ENCODE measurements at regions not wholly inside any gene's neighbourhood (a gene's known extent, or its start where the extent isn't known, plus 50 kb on each side); places are given as distances from the start of the nearest gene placed in this dataset.
A peak's percentile ranks its signal among the peaks of the same experiment; 100 is the strongest.

DNA sequence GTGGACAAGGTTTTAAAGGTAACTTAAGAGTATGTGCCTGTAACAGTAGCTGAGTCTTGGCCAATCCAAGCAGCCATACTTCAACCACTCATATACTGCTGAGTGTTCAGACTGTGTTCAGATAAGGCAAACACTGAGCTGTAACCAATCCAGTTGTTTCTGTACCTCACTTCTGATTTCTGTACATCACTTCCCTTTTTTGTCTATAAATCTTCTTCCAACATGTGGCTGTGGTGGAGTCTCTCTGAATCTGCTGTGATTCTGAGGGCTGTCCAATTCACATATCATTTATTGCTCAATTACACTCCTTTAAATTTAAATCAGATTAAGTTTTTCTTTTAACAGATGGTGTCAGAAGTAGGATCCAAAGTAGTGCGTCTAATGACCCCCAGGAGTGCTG is 149.5 kb upstream of the PHF14 start:
- Mint-ChIP-seq H3K4me1 (ENCODE audit: low read depth) (no peaks in the 10 kb centered on the region), H3K27me3 (no peaks in the 10 kb centered on the region), H3K4me3 (no peak overlapping the region)

DNA sequence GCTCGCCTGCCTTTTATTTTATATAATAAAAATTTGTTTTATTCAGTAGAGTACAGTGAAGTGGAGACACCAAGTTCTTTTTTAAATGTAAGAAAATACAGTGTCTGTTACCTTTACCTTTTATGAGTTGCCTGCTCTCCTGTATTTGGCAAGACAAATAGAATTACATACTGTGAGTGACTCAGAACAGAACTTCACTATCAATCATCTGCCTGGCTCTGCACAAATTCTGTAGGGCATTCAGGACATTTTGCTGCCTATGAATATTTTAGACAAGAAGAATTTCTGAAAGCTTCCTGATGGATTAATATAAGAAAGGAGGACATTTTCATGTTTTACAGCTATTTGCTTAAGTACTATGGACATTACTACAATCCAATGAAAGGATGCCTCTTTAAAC is 135.4 kb upstream of the PHF14 start:
- H3K4me3 Mint-ChIP-seq: no peak overlapping the region
- no peaks in the 10 kb centered on the region for H3K36me3 Mint-ChIP-seq (ENCODE audit: low read depth)
- DNase-seq: no peak
- H3K4me1 Mint-ChIP-seq (ENCODE audit: low read depth): no peaks in the 10 kb centered on the region
- H3K27me3 Mint-ChIP-seq: peaks cover 2% of the 10 kb centered on the region
- H3K27ac Mint-ChIP-seq: no peak overlapping the region
- no peaks in the 10 kb centered on the region for H3K9me3 Mint-ChIP-seq

More for the DNA sequence above, 149.5 kb upstream of the PHF14 start:
- no peak for DNase-seq
- Mint-ChIP-seq H3K27ac (no peak overlapping the region), H3K9me3 (no peaks in the 10 kb centered on the region), H3K36me3 (ENCODE audit: low read depth) (no peaks in the 10 kb centered on the region)

DNA sequence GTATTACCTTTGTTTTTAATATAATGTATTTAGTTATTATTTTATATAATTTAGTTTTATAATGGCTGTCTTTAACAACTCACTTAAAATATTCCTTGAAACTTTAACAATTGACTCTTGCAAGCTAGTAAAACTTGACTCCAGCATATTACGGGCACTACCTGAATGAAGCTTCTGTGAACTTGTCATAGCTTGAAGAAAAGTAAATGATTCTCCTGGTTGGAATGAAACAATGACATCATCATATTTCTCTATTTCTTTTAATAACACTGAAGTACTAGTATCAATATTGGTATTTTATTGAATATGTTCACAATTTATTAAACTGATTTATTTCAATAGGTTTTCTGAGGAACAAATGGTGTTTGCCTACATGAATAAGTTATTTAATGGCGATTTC is 128.4 kb upstream of the PHF14 start:
- H3K4me1 Mint-ChIP-seq (ENCODE audit: low read depth): no peaks in the 10 kb centered on the region
- no peak overlapping the region for H3K4me3 Mint-ChIP-seq

DNA sequence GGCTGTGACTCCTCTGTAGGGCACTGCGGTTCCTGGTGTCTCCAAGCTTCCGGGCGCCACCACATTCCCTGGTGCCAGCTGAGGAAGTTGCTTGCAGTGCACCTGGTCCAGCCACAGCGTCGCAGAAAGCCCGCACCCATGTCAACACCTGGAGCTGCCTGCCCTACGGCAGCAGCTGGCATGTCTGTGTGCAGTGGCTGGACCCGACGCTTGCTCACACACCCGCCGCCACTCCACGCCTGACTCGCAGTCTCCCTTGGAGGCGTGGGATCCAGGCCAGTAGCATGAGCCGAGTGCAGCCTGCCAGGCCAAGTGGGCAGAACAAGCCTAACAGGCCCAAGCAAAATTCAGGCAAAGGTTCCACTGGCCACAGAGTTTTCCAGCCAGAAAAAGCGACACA is 118.1 kb upstream of the PHF14 start:
- no peak for DNase-seq
- H3K4me3 Mint-ChIP-seq: no peak overlapping the region
- peaks cover 4% of the 10 kb centered on the region for H3K27me3 Mint-ChIP-seq
- no peak overlapping the region for H3K27ac Mint-ChIP-seq
- no peaks in the 10 kb centered on the region for H3K4me1 Mint-ChIP-seq (ENCODE audit: low read depth)
- no peaks in the 10 kb centered on the region for H3K9me3 Mint-ChIP-seq
- no peaks in the 10 kb centered on the region for H3K36me3 Mint-ChIP-seq (ENCODE audit: low read depth)

More for the DNA sequence above, 128.4 kb upstream of the PHF14 start:
- H3K27me3 Mint-ChIP-seq: no peaks in the 10 kb centered on the region
- no peaks in the 10 kb centered on the region for H3K9me3 Mint-ChIP-seq
- H3K36me3 Mint-ChIP-seq (ENCODE audit: low read depth): no peaks in the 10 kb centered on the region
- H3K27ac Mint-ChIP-seq: no peak overlapping the region
- no peak for DNase-seq

DNA sequence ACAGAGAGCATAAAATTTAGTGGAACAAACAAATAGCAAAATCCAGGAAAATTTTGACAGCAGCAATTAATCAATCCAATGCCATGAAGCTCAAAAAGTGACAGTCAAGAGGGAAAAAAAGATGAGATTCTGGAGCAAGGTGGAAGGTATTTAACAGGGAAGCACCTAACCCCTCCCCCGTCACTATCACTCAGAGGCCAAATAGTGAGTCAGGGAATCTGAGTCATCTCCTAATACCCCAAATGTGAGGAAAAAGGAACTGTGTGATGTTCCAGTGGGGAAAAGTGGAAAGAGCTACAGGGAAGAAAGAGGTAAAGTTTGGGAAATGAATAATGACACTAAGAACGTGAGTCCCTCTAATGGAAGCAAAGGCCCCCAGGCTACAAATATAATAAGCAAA is 113.2 kb upstream of the PHF14 start:
- Mint-ChIP-seq H3K4me3 (no peak overlapping the region), H3K4me1 (ENCODE audit: low read depth) (no peaks in the 10 kb centered on the region), H3K36me3 (ENCODE audit: low read depth) (no peaks in the 10 kb centered on the region), H3K27me3 (peaks cover 4% of the 10 kb centered on the region), H3K9me3 (no peaks in the 10 kb centered on the region), H3K27ac (no peak overlapping the region)
- DNase-seq: no peak

DNA sequence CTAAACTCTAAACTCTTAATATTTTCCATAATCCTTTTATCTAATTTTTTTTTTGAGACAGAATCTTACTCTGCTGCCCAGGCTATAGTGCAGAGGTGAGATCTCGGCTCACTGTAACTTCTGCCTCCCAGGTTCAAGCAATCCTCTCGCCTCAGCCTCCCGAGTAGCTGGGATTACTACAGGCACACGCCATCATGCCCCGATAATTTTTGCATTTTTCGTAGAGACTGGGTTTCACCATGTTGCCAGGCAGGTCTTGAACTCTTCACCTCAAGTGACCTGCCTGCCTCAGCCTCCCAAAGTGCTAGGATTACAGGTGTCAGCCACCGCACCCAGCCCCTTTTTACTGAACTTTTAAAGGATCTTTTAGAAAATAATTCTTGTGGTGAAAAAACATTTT is 110.2 kb upstream of the PHF14 start:
- no peaks in the 10 kb centered on the region for H3K36me3 Mint-ChIP-seq (ENCODE audit: low read depth)
- no peak overlapping the region for H3K27ac Mint-ChIP-seq
- no peaks in the 10 kb centered on the region for H3K9me3 Mint-ChIP-seq
- peaks cover 4% of the 10 kb centered on the region for H3K27me3 Mint-ChIP-seq
- H3K4me3 Mint-ChIP-seq: no peak overlapping the region
- DNase-seq: no peak
- no peaks in the 10 kb centered on the region for H3K4me1 Mint-ChIP-seq (ENCODE audit: low read depth)

DNA sequence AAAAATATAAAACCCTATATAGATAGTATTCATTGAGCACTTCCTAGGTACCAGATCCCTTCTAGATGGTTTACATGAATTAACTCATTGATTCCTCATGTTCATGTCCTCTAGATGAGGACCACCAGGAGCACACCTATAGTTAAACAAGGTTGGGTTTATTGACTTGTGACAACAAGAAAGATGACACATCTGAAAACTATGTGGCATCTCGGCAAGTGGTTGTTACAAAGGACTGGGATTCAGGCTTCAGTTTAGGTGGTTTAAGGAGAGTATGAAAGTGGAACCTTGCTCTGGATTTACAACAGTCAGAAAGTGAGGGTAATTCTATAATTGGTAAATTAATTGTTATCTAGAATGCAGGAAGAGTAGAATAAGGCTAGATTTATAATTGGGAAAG is 99.0 kb upstream of the PHF14 start:
- Mint-ChIP-seq H3K36me3 (ENCODE audit: low read depth) (no peaks in the 10 kb centered on the region), H3K9me3 (peaks cover 4% of the 10 kb centered on the region), H3K4me3 (no peak overlapping the region), H3K27me3 (peaks cover 26% of the 10 kb centered on the region), H3K4me1 (ENCODE audit: low read depth) (no peaks in the 10 kb centered on the region), H3K27ac (no peak overlapping the region)
- DNase-seq: no peak

DNA sequence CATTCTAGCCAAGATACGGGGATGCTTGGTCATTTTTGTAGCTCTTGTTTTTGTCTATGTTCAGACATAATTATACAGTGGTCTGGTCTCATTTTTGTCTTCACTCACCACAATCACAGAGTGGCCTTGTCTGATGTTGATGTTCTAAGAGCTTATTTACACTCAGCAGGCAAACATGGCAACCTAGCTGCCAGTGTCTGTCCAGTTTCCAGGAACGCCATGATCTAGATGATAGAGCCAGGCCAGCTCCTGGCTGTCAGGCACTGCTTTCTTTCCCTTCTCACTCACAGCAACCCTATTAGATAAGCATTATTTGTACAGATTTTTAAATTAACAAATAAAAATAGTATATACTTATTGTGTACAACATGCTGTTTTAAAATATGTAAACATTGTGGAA is 98.6 kb upstream of the PHF14 start:
- H3K36me3 Mint-ChIP-seq (ENCODE audit: low read depth): no peaks in the 10 kb centered on the region
- H3K27me3 Mint-ChIP-seq: peaks cover 30% of the 10 kb centered on the region
- no peak for DNase-seq
- no peaks in the 10 kb centered on the region for H3K4me1 Mint-ChIP-seq (ENCODE audit: low read depth)
- no peak overlapping the region for H3K4me3 Mint-ChIP-seq
- no peak overlapping the region for H3K27ac Mint-ChIP-seq
- peaks cover 4% of the 10 kb centered on the region for H3K9me3 Mint-ChIP-seq

DNA sequence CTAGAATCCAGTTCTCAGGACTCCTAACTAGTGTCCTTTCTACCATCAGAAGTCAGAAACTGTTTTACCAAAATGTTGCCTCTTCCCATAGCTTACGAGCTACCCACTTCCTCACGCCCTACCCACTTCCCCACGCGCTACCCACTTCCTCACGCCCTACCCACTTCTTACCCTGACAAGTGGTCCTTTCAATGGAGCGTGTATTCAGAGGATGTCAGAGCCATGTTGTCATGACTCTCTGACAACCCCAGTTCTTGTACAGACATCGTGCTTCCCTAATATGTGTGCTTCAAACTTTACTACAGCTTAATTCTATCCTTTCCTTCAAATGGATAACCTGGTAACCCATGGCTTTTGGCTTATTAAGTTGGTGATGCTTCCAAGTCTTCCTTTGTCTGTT is 84.8 kb upstream of the PHF14 start:
- Mint-ChIP-seq H3K4me3 (no peak overlapping the region), H3K27ac (no peak overlapping the region), H3K9me3 (no peaks in the 10 kb centered on the region), H3K27me3 (no peaks in the 10 kb centered on the region), H3K4me1 (ENCODE audit: low read depth) (peaks cover 10% of the 10 kb centered on the region), H3K36me3 (ENCODE audit: low read depth) (no peaks in the 10 kb centered on the region)
- no peak for DNase-seq

DNA sequence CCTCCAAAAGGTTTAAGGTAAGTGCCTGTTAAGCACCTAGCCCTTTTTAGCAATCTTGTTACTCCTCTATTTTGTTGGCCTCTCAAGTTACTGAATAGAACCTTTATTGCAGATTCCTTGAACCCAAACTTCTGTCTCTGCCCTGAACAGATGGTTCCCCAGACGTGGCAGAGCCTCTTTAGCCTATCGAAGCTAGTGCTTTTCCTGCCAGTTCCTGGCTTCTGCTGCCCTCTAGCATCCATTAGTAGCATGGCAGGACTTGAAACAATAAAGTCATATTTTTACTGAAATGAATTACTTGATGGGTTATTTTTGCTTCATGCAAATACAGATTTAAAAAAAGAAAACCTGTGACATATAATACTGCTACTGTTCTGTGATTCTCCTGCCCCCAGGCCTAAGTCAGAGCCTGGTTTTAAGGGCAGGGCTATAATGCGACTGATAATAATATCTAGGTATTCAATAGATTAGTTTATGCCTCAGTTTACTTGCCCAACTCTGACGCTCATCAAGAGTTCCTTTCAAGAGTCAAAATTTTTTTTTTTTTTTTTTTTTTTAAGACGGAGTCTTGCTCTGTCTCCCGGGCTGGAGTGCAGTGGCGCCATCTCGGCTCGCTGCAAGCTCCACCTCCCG is 84.3 kb upstream of the PHF14 start:
- no peak overlapping the region for H3K27ac Mint-ChIP-seq
- H3K9me3 Mint-ChIP-seq: no peaks in the 10 kb centered on the region
- no peaks in the 10 kb centered on the region for H3K36me3 Mint-ChIP-seq (ENCODE audit: low read depth)
- H3K4me1 Mint-ChIP-seq (ENCODE audit: low read depth): peaks cover 10% of the 10 kb centered on the region
- peak overlapping the region; percentile 24 for H3K4me3 Mint-ChIP-seq
- no peaks in the 10 kb centered on the region for H3K27me3 Mint-ChIP-seq
- peak; percentile 37 for DNase-seq

DNA sequence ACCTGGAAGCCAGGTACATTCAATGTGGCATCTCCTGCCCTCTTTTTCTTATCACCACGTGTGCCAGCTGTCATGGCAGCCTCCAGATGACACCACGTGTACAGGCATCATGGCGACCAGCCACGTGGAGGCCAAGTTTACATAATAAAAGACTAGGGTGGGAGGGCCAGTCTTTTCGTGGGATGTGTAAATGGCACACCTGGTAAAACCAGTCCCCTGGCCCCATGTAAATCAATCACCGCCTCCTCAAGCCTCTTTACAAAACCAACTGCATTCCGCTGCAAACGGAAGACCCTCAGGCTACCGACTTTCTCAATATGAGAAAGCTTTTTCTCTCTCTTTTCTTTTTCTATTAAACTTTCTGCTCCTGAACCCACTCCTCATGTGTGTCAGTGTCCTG is 65.1 kb upstream of the PHF14 start:
- Mint-ChIP-seq H3K27me3 (peaks cover 3% of the 10 kb centered on the region), H3K4me3 (no peak overlapping the region), H3K4me1 (ENCODE audit: low read depth) (no peaks in the 10 kb centered on the region), H3K9me3 (peaks cover 2% of the 10 kb centered on the region), H3K36me3 (ENCODE audit: low read depth) (no peaks in the 10 kb centered on the region), H3K27ac (no peak overlapping the region)
- no peak for DNase-seq

DNA sequence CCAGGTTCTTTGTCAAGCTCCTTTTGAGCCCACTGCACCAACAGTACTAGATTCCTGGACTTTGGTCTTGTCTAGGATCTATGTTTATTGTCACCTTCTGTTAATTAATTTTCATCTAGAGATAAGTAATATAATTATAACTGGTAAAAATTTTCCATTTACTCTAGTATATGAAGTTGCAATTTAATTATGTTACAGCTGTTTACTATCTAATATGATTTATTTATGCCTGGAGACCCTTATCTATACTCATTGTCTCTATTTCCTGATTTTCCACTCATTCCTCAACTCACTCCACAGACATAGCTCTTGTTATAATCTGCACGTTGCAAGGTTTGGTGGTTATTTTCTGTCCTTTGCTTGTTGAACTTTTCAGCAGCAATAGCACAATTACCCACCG is 63.2 kb upstream of the PHF14 start:
- H3K27me3 Mint-ChIP-seq: peaks cover 5% of the 10 kb centered on the region
- H3K27ac Mint-ChIP-seq: no peak overlapping the region
- DNase-seq: no peak
- H3K4me1 Mint-ChIP-seq (ENCODE audit: low read depth): no peaks in the 10 kb centered on the region
- H3K4me3 Mint-ChIP-seq: no peak overlapping the region
- H3K9me3 Mint-ChIP-seq: peaks cover 2% of the 10 kb centered on the region
- no peaks in the 10 kb centered on the region for H3K36me3 Mint-ChIP-seq (ENCODE audit: low read depth)

DNA sequence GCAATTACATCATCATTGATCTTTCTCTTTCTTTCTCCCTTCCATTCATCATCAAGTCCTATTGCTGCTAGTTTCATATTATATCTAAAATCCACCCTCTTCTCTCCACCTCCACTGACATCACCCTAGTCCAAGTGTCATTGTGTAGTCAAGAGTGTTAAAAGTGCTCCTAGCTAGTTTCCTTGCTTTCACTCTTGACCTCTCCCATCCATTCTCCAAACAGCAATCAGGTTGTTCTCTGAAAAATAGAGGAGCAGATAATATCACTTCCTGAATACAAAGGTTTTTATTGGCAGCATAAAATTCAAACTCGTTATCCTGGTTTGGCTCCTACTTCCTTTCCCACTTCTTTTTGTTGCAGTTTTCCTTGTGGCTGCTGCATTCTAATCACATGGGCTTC is 61.6 kb upstream of the PHF14 start:
- no peaks in the 10 kb centered on the region for H3K4me1 Mint-ChIP-seq (ENCODE audit: low read depth)
- no peak overlapping the region for H3K4me3 Mint-ChIP-seq

DNA sequence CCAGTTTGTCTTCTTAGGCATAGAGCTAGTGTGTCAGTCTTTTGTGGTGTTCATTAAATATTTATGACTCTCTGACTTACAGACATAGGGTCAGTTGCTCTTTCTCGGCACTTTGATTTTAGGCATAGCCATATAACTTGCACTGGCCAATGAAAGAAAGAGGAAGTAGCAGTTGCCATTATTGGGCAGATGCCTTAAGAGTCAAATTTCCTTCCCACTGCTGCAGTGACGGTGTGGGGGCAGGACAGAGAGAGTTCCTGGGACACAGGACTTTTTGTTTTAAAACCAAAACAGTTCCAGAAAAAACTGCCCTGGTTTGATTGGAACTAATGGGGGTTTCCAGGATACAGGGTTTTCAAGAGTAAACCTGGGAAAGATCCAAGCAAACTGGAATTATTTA is 60.2 kb upstream of the PHF14 start:
- H3K4me3 Mint-ChIP-seq: no peak overlapping the region
- H3K36me3 Mint-ChIP-seq (ENCODE audit: low read depth): no peaks in the 10 kb centered on the region
- peaks cover 2% of the 10 kb centered on the region for H3K9me3 Mint-ChIP-seq
- no peaks in the 10 kb centered on the region for H3K4me1 Mint-ChIP-seq (ENCODE audit: low read depth)
- no peak overlapping the region for H3K27ac Mint-ChIP-seq
- H3K27me3 Mint-ChIP-seq: peaks cover 9% of the 10 kb centered on the region
- no peak for DNase-seq

More for the DNA sequence above, 61.6 kb upstream of the PHF14 start:
- DNase-seq: no peak
- Mint-ChIP-seq H3K27me3 (peaks cover 9% of the 10 kb centered on the region), H3K9me3 (peaks cover 2% of the 10 kb centered on the region), H3K27ac (no peak overlapping the region), H3K36me3 (ENCODE audit: low read depth) (no peaks in the 10 kb centered on the region)

DNA sequence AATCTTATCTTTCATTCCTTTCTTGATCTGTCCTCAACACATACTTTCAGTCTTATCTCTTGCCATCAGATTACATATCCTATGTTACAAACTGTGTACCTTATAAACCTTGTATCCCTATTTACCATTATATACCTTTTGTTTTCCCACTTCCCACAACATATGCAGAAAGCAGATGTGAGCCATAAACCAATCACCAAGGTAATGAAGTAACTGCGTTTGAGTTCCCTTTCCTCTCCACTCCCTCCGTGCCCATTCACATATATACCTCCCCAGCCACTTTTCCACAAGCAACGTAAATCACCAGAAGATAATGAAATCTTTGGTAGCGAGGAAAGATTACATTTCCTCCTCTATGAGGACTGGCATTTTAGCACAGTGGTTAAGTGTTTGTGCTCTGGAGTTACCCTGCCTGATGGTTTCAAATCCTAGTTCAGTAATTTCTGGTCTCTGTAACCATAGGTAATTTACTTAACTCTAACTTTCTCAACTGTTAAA is 55.5 kb upstream of the PHF14 start:
- no peak overlapping the region for H3K4me3 Mint-ChIP-seq
- no peaks in the 10 kb centered on the region for H3K9me3 Mint-ChIP-seq
- no peaks in the 10 kb centered on the region for H3K4me1 Mint-ChIP-seq (ENCODE audit: low read depth)
- H3K27me3 Mint-ChIP-seq: peaks cover 5% of the 10 kb centered on the region
- no peak overlapping the region for H3K27ac Mint-ChIP-seq
- DNase-seq: no peak
- H3K36me3 Mint-ChIP-seq (ENCODE audit: low read depth): no peaks in the 10 kb centered on the region

DNA sequence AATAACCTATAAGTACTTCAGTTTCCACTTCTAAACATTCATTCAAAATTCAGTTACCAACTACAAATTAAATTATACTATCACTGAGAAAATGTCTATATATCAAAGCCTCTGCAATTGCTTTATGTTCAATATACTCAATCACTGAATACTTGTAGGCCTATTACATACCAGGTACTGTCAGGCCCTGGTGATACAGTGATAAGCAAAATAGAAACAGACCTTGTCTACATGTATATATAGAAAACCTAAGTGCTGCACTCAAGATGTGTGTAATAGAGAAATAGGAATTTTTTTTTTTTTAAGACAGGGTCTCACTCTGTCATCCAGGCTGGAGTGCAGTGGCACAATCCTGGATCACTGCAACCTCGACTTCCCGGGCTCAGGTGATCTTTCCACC is 53.7 kb upstream of the PHF14 start:
- no peaks in the 10 kb centered on the region for H3K9me3 Mint-ChIP-seq
- H3K27me3 Mint-ChIP-seq: peaks cover 4% of the 10 kb centered on the region
- no peak for DNase-seq
- no peaks in the 10 kb centered on the region for H3K4me1 Mint-ChIP-seq (ENCODE audit: low read depth)
- no peaks in the 10 kb centered on the region for H3K36me3 Mint-ChIP-seq (ENCODE audit: low read depth)
- no peak overlapping the region for H3K27ac Mint-ChIP-seq
- no peak overlapping the region for H3K4me3 Mint-ChIP-seq

Data from activated T-cell treated with anti-CD3 and anti-CD28 coated beads, Interleukin-2, amount 50 U/mL, for 24 hours (primary cell).